SK-N-SH treated with all-trans-retinoic acid at 6 μM for 48 hours (cell line): ENCODE measurements at regions not wholly inside any gene's neighbourhood (a gene's known extent, or its start where the extent isn't known, plus 50 kb on each side); places are given as distances from the start of the nearest gene placed in this dataset.

Source experiments
- ATAC-seq: fragments of 200-7000 bp; cut with Tn5 transposase; 3 replicates; pipeline ENCODE4 v1.9.1; 2020; ENCODE audit warnings: mild to moderate bottlenecking, moderate library complexity
- ARNTL ChIP-seq: fragments of 450-650 bp; formaldehyde crosslinking; IDR thresholded peaks from 2 replicates; pipeline ENCODE4 v1.5.0; 2020; ENCODE audit warnings: low read depth, mild to moderate bottlenecking, moderate library complexity, borderline replicate concordance
- BACH2 ChIP-seq: fragments of 250-450 bp; sonication (Bioruptor Pico); IDR thresholded peaks from 2 replicates; pipeline ENCODE4 v1.9.0; 2021; ENCODE audit warnings: mild to moderate bottlenecking, borderline replicate concordance
- CREB5 ChIP-seq: fragments of 250-450 bp; sonication (Bioruptor Pico); IDR thresholded peaks from 2 replicates; pipeline ENCODE4 v1.5.1; 2020; ENCODE audit warnings: low read depth, mild to moderate bottlenecking, moderate library complexity
- CSDC2 ChIP-seq: fragments of 250-450 bp; sonication (Bioruptor Pico); IDR thresholded peaks from 2 replicates; pipeline ENCODE4 v1.5.0; 2020; ENCODE audit warnings: mild to moderate bottlenecking, moderate library complexity
- ESRRG ChIP-seq: fragments of 250-450 bp; sonication (Bioruptor Pico); IDR thresholded peaks from 2 replicates; pipeline ENCODE4 v1.6.1; 2021; ENCODE audit warnings: mild to moderate bottlenecking
- GLIS3 ChIP-seq: fragments of 250-450 bp; sonication (Bioruptor Pico); IDR thresholded peaks from 2 replicates; pipeline ENCODE4 v1.5.0; 2020; ENCODE audit warnings: mild to moderate bottlenecking, moderate library complexity
- ISL1 ChIP-seq: fragments of 250-450 bp; sonication (Bioruptor Pico); IDR thresholded peaks from 2 replicates; pipeline ENCODE4 v2.1.2; 2022; ENCODE audit warnings: mild to moderate bottlenecking, moderate library complexity
- OSR1 ChIP-seq: fragments of 250-450 bp; sonication (Bioruptor Pico); IDR thresholded peaks from 2 replicates; pipeline ENCODE4 v1.8.0; 2022; ENCODE audit warnings: moderate library complexity, mild to moderate bottlenecking, inconsistent platforms
- POU6F1 ChIP-seq: fragments of 250-450 bp; sonication (Bioruptor Pico); IDR thresholded peaks from 2 replicates; pipeline ENCODE4 v1.8.0; 2021; ENCODE audit warnings: low read depth, mild to moderate bottlenecking, moderate library complexity, borderline replicate concordance
- PPARA ChIP-seq: fragments of 250-450 bp; sonication (Bioruptor Pico); IDR thresholded peaks from 2 replicates; pipeline ENCODE4 v1.5.0; 2020; ENCODE audit warnings: mild to moderate bottlenecking, borderline replicate concordance
- RARB ChIP-seq: fragments of 250-450 bp; sonication (Bioruptor Pico); IDR thresholded peaks from 2 replicates; pipeline ENCODE4 v1.8.0; 2021; ENCODE audit warnings: mild to moderate bottlenecking, moderate library complexity
- SNAI2 ChIP-seq: fragments of 250-450 bp; sonication (Bioruptor Pico); IDR thresholded peaks from 2 replicates; pipeline ENCODE4 v1.5.0; 2020; ENCODE audit warnings: mild to moderate bottlenecking, moderate library complexity
- TSHZ2 ChIP-seq: fragments of 250-450 bp; sonication (Bioruptor Pico); IDR thresholded peaks from 2 replicates; pipeline ENCODE4 v1.5.0; 2020; ENCODE audit warnings: mild to moderate bottlenecking, moderate library complexity
- ZFP3 ChIP-seq: fragments of 250-450 bp; sonication (Bioruptor Pico); IDR thresholded peaks from 2 replicates; pipeline ENCODE4 v1.5.0; 2020; ENCODE audit warnings: mild to moderate bottlenecking, moderate library complexity
- ZFP30 ChIP-seq: fragments of 450-650 bp; formaldehyde crosslinking; IDR thresholded peaks from 2 replicates; pipeline ENCODE4 v1.5.0; 2022; ENCODE audit warnings: mild to moderate bottlenecking, moderate library complexity
- ZNF565 ChIP-seq: fragments of 450-650 bp; formaldehyde crosslinking; conservative IDR thresholded peaks from 2 replicates; pipeline ENCODE4 v1.5.0; 2020; ENCODE audit warnings: low read depth, mild to moderate bottlenecking, moderate library complexity
- ZNF70 ChIP-seq: fragments of 450-650 bp; formaldehyde crosslinking; IDR thresholded peaks from 2 replicates; pipeline ENCODE4 v1.5.0; 2020; ENCODE audit warnings: mild to moderate bottlenecking, moderate library complexity
- TF ChIP-seq, protein P1 (sequence below): fragments of 250-450 bp; sonication (Bioruptor Pico); IDR thresholded peaks from 2 replicates; pipeline ENCODE4 v1.8.0; 2020; ENCODE audit warnings: mild to moderate bottlenecking, moderate library complexity, borderline replicate concordance

DNA sequence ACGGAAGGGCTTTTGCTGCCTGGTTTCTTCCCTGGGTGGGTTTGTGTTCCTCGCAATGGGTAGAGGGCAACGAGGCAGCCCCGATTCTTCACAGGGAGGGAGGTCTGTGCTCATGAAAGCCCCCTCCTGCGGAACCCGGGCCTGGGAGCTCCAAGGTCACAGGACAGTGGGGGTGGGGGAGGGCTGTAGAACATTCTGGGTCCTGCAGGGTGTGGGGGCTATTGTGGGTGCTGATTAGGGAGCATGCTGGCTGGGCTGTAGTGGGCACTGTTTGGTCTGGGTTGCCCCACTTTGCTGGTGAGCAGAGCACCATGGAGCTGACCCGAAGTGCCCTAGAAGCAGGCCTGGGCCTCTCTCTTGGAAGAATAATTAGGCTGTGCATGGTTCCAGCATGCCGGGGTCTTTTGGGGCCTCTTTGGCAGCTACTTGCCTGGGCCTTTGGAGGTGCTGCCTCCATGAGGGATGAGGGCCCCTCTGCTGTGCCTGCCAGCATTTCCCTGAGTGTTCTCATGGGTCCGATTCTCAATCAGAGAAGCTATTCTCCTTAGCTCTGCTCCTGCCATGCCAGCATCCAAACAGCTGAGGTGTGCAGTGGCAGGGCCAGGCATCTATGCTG, 232.2 kb upstream of the HS6ST1 start (continued):
- no peak for TF ChIP-seq RARB
- TF ChIP-seq ESRRG, result no peak
- no peak for TF ChIP-seq ZFP3 (CRISPR knock-in tag)
- TF ChIP-seq ARNTL, result no peak
- no peak for TF ChIP-seq OSR1
- no peak for TF ChIP-seq ZNF70 (CRISPR knock-in tag)

- TF ChIP-seq ZFP3 (CRISPR knock-in tag), result no peak
- TF ChIP-seq ZNF565, result no peak
- TF ChIP-seq SNAI2 (CRISPR knock-in tag), result no peak
- no peak for TF ChIP-seq CSDC2
- no peak for TF ChIP-seq TSHZ2
- TF ChIP-seq CREB5 (CRISPR knock-in tag), result no peak
- TF ChIP-seq BACH2 (CRISPR knock-in tag), result no peak
- no peak for TF ChIP-seq ZFP30
- TF ChIP-seq RARB, result no peak
- TF ChIP-seq ARNTL, result no peak
- no peak for TF ChIP-seq GLIS3 (CRISPR knock-in tag)
- TF ChIP-seq POU6F1 (CRISPR knock-in tag), result no peak
- ATAC-seq, result no peak
These were observed 232.8 kb upstream of the HS6ST1 start for GRCh38 chr2:128551435-128551834.

- TF ChIP-seq BACH2 (CRISPR knock-in tag), result no peak
- TF ChIP-seq, protein P1, sequence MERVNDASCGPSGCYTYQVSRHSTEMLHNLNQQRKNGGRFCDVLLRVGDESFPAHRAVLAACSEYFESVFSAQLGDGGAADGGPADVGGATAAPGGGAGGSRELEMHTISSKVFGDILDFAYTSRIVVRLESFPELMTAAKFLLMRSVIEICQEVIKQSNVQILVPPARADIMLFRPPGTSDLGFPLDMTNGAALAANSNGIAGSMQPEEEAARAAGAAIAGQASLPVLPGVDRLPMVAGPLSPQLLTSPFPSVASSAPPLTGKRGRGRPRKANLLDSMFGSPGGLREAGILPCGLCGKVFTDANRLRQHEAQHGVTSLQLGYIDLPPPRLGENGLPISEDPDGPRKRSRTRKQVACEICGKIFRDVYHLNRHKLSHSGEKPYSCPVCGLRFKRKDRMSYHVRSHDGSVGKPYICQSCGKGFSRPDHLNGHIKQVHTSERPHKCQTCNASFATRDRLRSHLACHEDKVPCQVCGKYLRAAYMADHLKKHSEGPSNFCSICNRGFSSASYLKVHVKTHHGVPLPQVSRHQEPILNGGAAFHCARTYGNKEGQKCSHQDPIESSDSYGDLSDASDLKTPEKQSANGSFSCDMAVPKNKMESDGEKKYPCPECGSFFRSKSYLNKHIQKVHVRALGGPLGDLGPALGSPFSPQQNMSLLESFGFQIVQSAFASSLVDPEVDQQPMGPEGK (CRISPR knock-in tag), result no peak
- TF ChIP-seq ESRRG, result no peak
- TF ChIP-seq SNAI2 (CRISPR knock-in tag), result no peak
- no peak for TF ChIP-seq PPARA
- no peak for TF ChIP-seq ISL1
- TF ChIP-seq TSHZ2, result no peak
- TF ChIP-seq POU6F1 (CRISPR knock-in tag), result no peak
- no peak for TF ChIP-seq ZFP3 (CRISPR knock-in tag)
- ATAC-seq, result no peak
These were observed 233.6 kb upstream of the HS6ST1 start for GRCh38 chr2:128552141-128552805.
